ENCODE measurements at regions not wholly inside any gene's neighbourhood (a gene's known extent, or its start where the extent isn't known, plus 50 kb on each side); places are given as distances from the start of the nearest gene placed in this dataset.

DNA sequence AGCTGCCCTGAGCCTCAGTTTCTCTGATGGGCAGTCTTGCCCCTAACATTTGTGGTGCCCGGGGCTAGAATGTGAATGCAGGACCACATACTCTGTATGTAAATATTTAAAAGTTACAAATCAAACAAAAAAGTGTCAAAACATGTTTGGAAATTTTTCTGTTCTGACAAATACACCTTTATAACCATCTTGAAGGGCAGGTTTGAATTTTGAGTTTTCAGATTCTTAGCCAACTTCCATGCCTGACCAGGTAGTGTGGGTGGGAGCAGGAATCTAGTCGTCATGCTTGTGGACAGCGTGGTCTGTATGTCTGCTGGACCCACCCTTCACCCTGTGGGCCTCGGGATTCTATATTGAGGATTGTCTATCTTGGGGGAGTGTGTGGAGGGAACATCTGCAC is 325.1 kb downstream of the SOX4 start:
- no peak for TF ChIP-seq POLR2AphosphoS5 (IDR thresholded peaks at IDR 0.05; ENCODE audit: low read depth)
- TF ChIP-seq, protein P1, sequence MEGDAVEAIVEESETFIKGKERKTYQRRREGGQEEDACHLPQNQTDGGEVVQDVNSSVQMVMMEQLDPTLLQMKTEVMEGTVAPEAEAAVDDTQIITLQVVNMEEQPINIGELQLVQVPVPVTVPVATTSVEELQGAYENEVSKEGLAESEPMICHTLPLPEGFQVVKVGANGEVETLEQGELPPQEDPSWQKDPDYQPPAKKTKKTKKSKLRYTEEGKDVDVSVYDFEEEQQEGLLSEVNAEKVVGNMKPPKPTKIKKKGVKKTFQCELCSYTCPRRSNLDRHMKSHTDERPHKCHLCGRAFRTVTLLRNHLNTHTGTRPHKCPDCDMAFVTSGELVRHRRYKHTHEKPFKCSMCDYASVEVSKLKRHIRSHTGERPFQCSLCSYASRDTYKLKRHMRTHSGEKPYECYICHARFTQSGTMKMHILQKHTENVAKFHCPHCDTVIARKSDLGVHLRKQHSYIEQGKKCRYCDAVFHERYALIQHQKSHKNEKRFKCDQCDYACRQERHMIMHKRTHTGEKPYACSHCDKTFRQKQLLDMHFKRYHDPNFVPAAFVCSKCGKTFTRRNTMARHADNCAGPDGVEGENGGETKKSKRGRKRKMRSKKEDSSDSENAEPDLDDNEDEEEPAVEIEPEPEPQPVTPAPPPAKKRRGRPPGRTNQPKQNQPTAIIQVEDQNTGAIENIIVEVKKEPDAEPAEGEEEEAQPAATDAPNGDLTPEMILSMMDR (IDR thresholded peaks at IDR 0.05; ENCODE audit: insufficient read depth, low read length): no peak
